HG03439 (cell line): ENCODE measurements at regions not wholly inside any gene's neighbourhood (a gene's known extent, or its start where the extent isn't known, plus 50 kb on each side); places are given as distances from the start of the nearest gene placed in this dataset.
"Not testable (repeated sequence)": the region's sequence is repeated elsewhere in the genome, so short reads cannot be mapped to it uniquely, and the experiment has no call there.

Source experiments
- ATAC-seq: cut with Tn5 transposase; IDR thresholded peaks from one replicate; pipeline ENCODE4 v1.9.1; 2021; ENCODE audit warnings: mild to moderate bottlenecking, moderate library complexity; ENCODE audit not compliant: unreplicated experiment

GRCh38 chr11:23429569-23429968 lies 569.3 kb upstream of the CCDC179 start:
- no peak for ATAC-seq

- no peak for ATAC-seq
These were observed 593.2 kb upstream of the CCDC179 start for GRCh38 chr11:23453522-23453921.

- ATAC-seq: no peak
These were observed 595.1 kb upstream of the CCDC179 start for GRCh38 chr11:23455321-23455891.

- ATAC-seq: no peak
These were observed 597.4 kb upstream of the CCDC179 start for GRCh38 chr11:23457641-23458040.

- no peak for ATAC-seq
These were observed 611.6 kb upstream of the CCDC179 start for GRCh38 chr11:23471878-23472277.

- no peak for ATAC-seq
These were observed 613.5 kb upstream of the CCDC179 start for GRCh38 chr11:23473782-23474181.

- no peak for ATAC-seq
These were observed 620.5 kb upstream of the CCDC179 start for GRCh38 chr11:23480736-23481135.

GRCh38 chr11:23484146-23484545 lies 623.9 kb upstream of the CCDC179 start:
- not testable (repeated sequence) for ATAC-seq

GRCh38 chr11:23484618-23485017 lies 624.3 kb upstream of the CCDC179 start:
- not testable (repeated sequence) for ATAC-seq

- ATAC-seq: no peak
These were observed 630.4 kb upstream of the CCDC179 start for GRCh38 chr11:23490557-23491235.

GRCh38 chr11:23494981-23495380 lies 634.7 kb upstream of the CCDC179 start:
- no peak for ATAC-seq

GRCh38 chr11:23496340-23496739 lies 636.1 kb upstream of the CCDC179 start:
- no peak for ATAC-seq

- ATAC-seq: no peak
These were observed 636.8 kb upstream of the CCDC179 start for GRCh38 chr11:23497040-23497439.

- no peak for ATAC-seq
These were observed 642.1 kb upstream of the CCDC179 start for GRCh38 chr11:23502389-23502788.

GRCh38 chr11:23502826-23503225 lies 642.6 kb upstream of the CCDC179 start:
- no peak for ATAC-seq

GRCh38 chr11:23509023-23509422 lies 648.7 kb upstream of the CCDC179 start:
- no peak for ATAC-seq

- ATAC-seq: no peak
These were observed 649.5 kb upstream of the CCDC179 start for GRCh38 chr11:23509821-23510220.

- ATAC-seq: no peak
These were observed 658.9 kb upstream of the CCDC179 start for GRCh38 chr11:23519194-23519593.

- no peak for ATAC-seq
These were observed 660.1 kb upstream of the CCDC179 start for GRCh38 chr11:23520226-23520960.

- no peak for ATAC-seq
These were observed 676.6 kb upstream of the CCDC179 start for GRCh38 chr11:23536907-23537306.

- ATAC-seq: no peak
These were observed 679.3 kb upstream of the CCDC179 start for GRCh38 chr11:23539556-23539955.

GRCh38 chr11:23540101-23540561 lies 679.9 kb upstream of the CCDC179 start:
- ATAC-seq: peak; percentile 93
